ENCODE measurements at regions not wholly inside any gene's neighbourhood (a gene's known extent, or its start where the extent isn't known, plus 50 kb on each side); places are given as distances from the start of the nearest gene placed in this dataset.

- no peak overlapping the region for H3K27ac Mint-ChIP-seq (ENCODE audit: unreplicated experiment)
- DNase-seq (ENCODE audit: low spot score) = peak; percentile 89
- H3K36me3 Mint-ChIP-seq (ENCODE audit: low read depth) = no peaks in the 10 kb centered on the region
- no peak for TF ChIP-seq CTCF (IDR thresholded peaks at IDR 0.05)
- H3K4me1 Mint-ChIP-seq (ENCODE audit: low read depth) = no peaks in the 10 kb centered on the region
- H3K27me3 Mint-ChIP-seq (ENCODE audit: low read depth) = no peaks in the 10 kb centered on the region
- no peak overlapping the region for H3K4me3 Mint-ChIP-seq (ENCODE audit: unreplicated experiment)
- H3K9me3 Mint-ChIP-seq (ENCODE audit: low read depth) = peaks cover 56% of the 10 kb centered on the region
These were observed 1735.9 kb downstream of the TP53TG3F start for GRCh38 chr16:35195173-35195863.

GRCh38 chr16:35195864-35196216 is 1736.4 kb downstream of the TP53TG3F start:
- Mint-ChIP-seq H3K27ac (ENCODE audit: unreplicated experiment) (no peak overlapping the region), H3K4me3 (ENCODE audit: unreplicated experiment) (no peak overlapping the region), H3K4me1 (ENCODE audit: low read depth) (no peaks in the 10 kb centered on the region), H3K9me3 (ENCODE audit: low read depth) (peaks cover 60% of the 10 kb centered on the region), H3K27me3 (ENCODE audit: low read depth) (no peaks in the 10 kb centered on the region), H3K36me3 (ENCODE audit: low read depth) (no peaks in the 10 kb centered on the region)
- TF ChIP-seq CTCF (IDR thresholded peaks at IDR 0.05) = no peak
- peak; percentile 86 for DNase-seq (ENCODE audit: low spot score)

GRCh38 chr16:35196313-35196712 is 1736.9 kb downstream of the TP53TG3F start:
- Mint-ChIP-seq H3K36me3 (ENCODE audit: low read depth) (no peaks in the 10 kb centered on the region), H3K27me3 (ENCODE audit: low read depth) (no peaks in the 10 kb centered on the region), H3K4me3 (ENCODE audit: unreplicated experiment) (no peak overlapping the region), H3K9me3 (ENCODE audit: low read depth) (peaks cover 61% of the 10 kb centered on the region), H3K4me1 (ENCODE audit: low read depth) (no peaks in the 10 kb centered on the region), H3K27ac (ENCODE audit: unreplicated experiment) (no peak overlapping the region)
- TF ChIP-seq CTCF (IDR thresholded peaks at IDR 0.05) = no peak
- peak; percentile 71 for DNase-seq (ENCODE audit: low spot score)

- Mint-ChIP-seq H3K27ac (ENCODE audit: unreplicated experiment) (no peak overlapping the region), H3K9me3 (ENCODE audit: low read depth) (peaks cover 69% of the 10 kb centered on the region), H3K27me3 (ENCODE audit: low read depth) (no peaks in the 10 kb centered on the region), H3K4me3 (ENCODE audit: unreplicated experiment) (no peak overlapping the region), H3K36me3 (ENCODE audit: low read depth) (no peaks in the 10 kb centered on the region), H3K4me1 (ENCODE audit: low read depth) (no peaks in the 10 kb centered on the region)
- DNase-seq (ENCODE audit: low spot score) = peak; percentile 60
- no peak for TF ChIP-seq CTCF (IDR thresholded peaks at IDR 0.05)
These were observed 1738.2 kb downstream of the TP53TG3F start for GRCh38 chr16:35197656-35198055.

- TF ChIP-seq CTCF (IDR thresholded peaks at IDR 0.05) = no peak
- no peaks in the 10 kb centered on the region for H3K27me3 Mint-ChIP-seq (ENCODE audit: low read depth)
- no peaks in the 10 kb centered on the region for H3K4me1 Mint-ChIP-seq (ENCODE audit: low read depth)
- DNase-seq (ENCODE audit: low spot score) = peak; percentile 69
- no peaks in the 10 kb centered on the region for H3K36me3 Mint-ChIP-seq (ENCODE audit: low read depth)
- peaks cover 65% of the 10 kb centered on the region for H3K9me3 Mint-ChIP-seq (ENCODE audit: low read depth)
- H3K4me3 Mint-ChIP-seq (ENCODE audit: unreplicated experiment) = no peak overlapping the region
- H3K27ac Mint-ChIP-seq (ENCODE audit: unreplicated experiment) = no peak overlapping the region
These were observed 1739.1 kb downstream of the TP53TG3F start for GRCh38 chr16:35198223-35199199.

Measured in chondrocyte (in vitro differentiated cells).